Pancreas (tissue), 10 donors: ENCODE measurements at regions not wholly inside any gene's neighbourhood (a gene's known extent, or its start where the extent isn't known, plus 50 kb on each side); places are given as distances from the start of the nearest gene placed in this dataset.

Source experiments
- ATAC-seq, 4 donors: fragments of 200-7000 bp; cut with Tn5 transposase; one replicate each; pipeline versions ENCODE4 v1.8.0 to v1.9.1; 2020; ENCODE audit warnings: mild to moderate bottlenecking in 4 of 4, moderate library complexity in 4 of 4
- DNase-seq, 6 donors: peaks; one replicate each; pipeline ENCODE4 v3.0.0-alpha.2; 2020
- FAIRE-seq: peaks from 2 replicates; lab custom pipeline; 2012; peaks lifted over from hg19 to GRCh38; lab: Jason Lieb, UNC
- H3K27ac ChIP-seq, 4 donors: fragments of 200-600 bp; sonication (generic); 1 replicate in 3 of 4; 2 replicates in 1 of 4; pipeline versions ENCODE4 v1.5.0 to v1.8.0; 2020
- H3K27me3 ChIP-seq, 4 donors: fragments of 200-600 bp; one replicate each; pipeline ENCODE4 v1.8.0; 2021
- H3K36me3 ChIP-seq, 3 donors: fragments of 200-600 bp; sonication (generic) in 1 of 3; one replicate each; pipeline versions ENCODE4 v1.5.0 to v1.8.0; 2020 to 2021
- H3K4me1 ChIP-seq, 3 donors: fragments of 200-600 bp; one replicate each; pipeline ENCODE4 v1.8.0; 2021
- H3K4me3 ChIP-seq, 4 donors: fragments of 200-600 bp; sonication (generic) in 2 of 4; one replicate each; pipeline versions ENCODE4 v1.5.0 to v1.8.0; 2020 to 2021
- H3K9me3 ChIP-seq, 4 donors: fragments of 200-600 bp; one replicate each; pipeline ENCODE4 v1.8.0; 2021
- CTCF ChIP-seq, 4 donors: fragments of 200-600 bp; sonication (generic) in 3 of 4; IDR thresholded peaks; one replicate each; pipeline versions ENCODE4 v1.5.0 to v1.8.0; 2021; ENCODE audit warnings: antibody characterized with exemption in 4 of 4
- WGBS, 2 donors: extraction: QIAGEN DNeasy Blood & Tissue Kit; methylation state at CpG; one replicate each; pipeline ENCODE4 v1.1.7; 2013; 5-methylcytosine and 5-hydroxymethylcytosine counted together
- intact Hi-C, 3 donors: fragments of 100-400 bp; cut with DNase I; formaldehyde crosslinking; loops; one replicate each; pipeline versions ENCODE4 v1.11.1 to v1.14.2; 2022
- donor health status: healthy with polysubstance abuse.
- donor health status: DM: no; HTN: no; CAD: no; lungs with moderate emphysema.
- donor health status: DM: no; HTN: no; CAD: no.
- donor health status: control.
- donor health status: control.
- donor health status: Bipolar disorder and iron deficiency.
- donor health status: DM: yes; HTN: yes; CAD: no.
- donor health status: DM: no; HTN: no; CAD: no.
- donor health status: DM: no; HTN: no; CAD: no.
- donor health status: DM: yes; HTN: yes; CAD: no.

DNA sequence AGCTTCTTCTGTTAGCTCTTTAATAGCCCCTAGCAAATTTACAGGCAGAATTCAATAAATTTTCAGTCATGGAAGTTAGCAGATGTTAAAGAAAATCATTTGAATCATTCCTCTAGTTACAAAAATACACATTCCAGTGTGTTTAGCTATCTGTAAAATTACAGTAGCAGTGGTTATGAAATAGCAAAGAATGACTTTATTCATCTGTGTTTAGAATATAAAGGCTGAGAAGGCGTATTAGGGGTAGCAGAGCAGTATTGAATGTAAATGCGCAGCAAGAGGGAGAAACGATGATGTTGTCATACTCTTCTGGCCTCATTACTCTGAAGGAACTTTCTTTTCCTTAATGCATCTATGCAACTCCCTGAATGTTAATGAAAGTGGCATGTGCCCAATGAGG lies 106.2 kb upstream of the CYYR1 start:
- ATAC-seq (no peak), DNase-seq (no peak), FAIRE-seq (no peak)
- Histone ChIP-seq H3K27me3 (no peaks in the 10 kb centered on the region), H3K4me3 (no peak overlapping the region), H3K9me3 (no peaks in the 10 kb centered on the region), H3K4me1 (no peaks in the 10 kb centered on the region), H3K36me3 (no peaks in the 10 kb centered on the region), H3K27ac (no peak overlapping the region)
- WGBS, 2 donors, result 69 to 77% methylated on average over 3 of the region's 3 CpGs
- no peak for TF ChIP-seq CTCF (IDR thresholded peaks at IDR 0.05)
- intact Hi-C loops, result no loop called here

- Histone ChIP-seq H3K27me3 (no peaks in the 10 kb centered on the region), H3K4me3 (no peak overlapping the region), H3K4me1 (no peaks in the 10 kb centered on the region), H3K27ac (no peak overlapping the region), H3K36me3 (no peaks in the 10 kb centered on the region), H3K9me3 (no peaks in the 10 kb centered on the region)
- TF ChIP-seq CTCF (IDR thresholded peaks at IDR 0.05), result no peak
- 43 to 54% methylated on average over 5 of the region's 5 CpGs for whole genome bisulfite sequencing, 2 donors
- intact Hi-C loops, result no loop called here
- FAIRE-seq (no peak), DNase-seq (no peak), ATAC-seq (no peak)
These were observed 101.2 kb upstream of the CYYR1 start for GRCh38 chr21:26674323-26674722.

GRCh38 chr21:26669215-26669764 lies 96.2 kb upstream of the CYYR1 start:
- no peaks in the 10 kb centered on the region for H3K36me3 ChIP-seq
- no peak for TF ChIP-seq CTCF (IDR thresholded peaks at IDR 0.05)
- no peak for FAIRE-seq
- no peak overlapping the region for H3K27ac ChIP-seq
- no peaks in the 10 kb centered on the region for H3K4me1 ChIP-seq
- H3K4me3 ChIP-seq, result no peak overlapping the region
- DNase-seq, result no peak
- H3K27me3 ChIP-seq, result no peaks in the 10 kb centered on the region
- H3K9me3 ChIP-seq, result no peaks in the 10 kb centered on the region
- no peak for ATAC-seq
- 91 to 94% methylated on average over 4 of the region's 4 CpGs for WGBS, 2 donors
- intact Hi-C loops, result no loop called here

DNA sequence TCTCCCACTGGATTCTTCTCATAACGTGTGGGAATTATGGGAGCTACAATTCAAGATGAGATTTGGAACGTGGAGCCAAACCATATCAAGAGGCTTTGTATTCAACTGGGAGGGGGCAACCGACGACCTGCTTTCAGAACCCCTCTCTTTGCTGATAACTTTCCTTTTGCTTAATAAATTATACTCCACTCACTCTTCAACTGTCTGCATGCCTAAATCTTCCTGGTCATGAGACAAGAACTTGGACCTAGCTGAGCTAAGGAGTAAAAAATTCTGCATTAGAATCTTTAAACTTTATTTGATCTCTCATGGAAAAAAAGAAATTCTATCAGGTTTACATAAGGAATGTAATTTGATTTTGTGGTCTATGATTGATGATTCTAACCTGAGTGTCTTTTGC lies 86.7 kb upstream of the CYYR1 start:
- no peaks in the 10 kb centered on the region for H3K4me1 ChIP-seq
- intact Hi-C loops, result no loop called here
- no peaks in the 10 kb centered on the region for H3K9me3 ChIP-seq
- ATAC-seq (no peak), DNase-seq (no peak), FAIRE-seq (no peak)
- H3K27ac ChIP-seq, result no peak overlapping the region
- 83 to 91% methylated on average over 4 of the region's 4 CpGs for WGBS, 2 donors
- H3K27me3 ChIP-seq, result no peaks in the 10 kb centered on the region
- no peaks in the 10 kb centered on the region for H3K36me3 ChIP-seq
- H3K4me3 ChIP-seq, result no peak overlapping the region
- TF ChIP-seq CTCF (IDR thresholded peaks at IDR 0.05), result no peak

- no peaks in the 10 kb centered on the region for H3K27me3 ChIP-seq
- H3K27ac ChIP-seq, result no peak overlapping the region
- TF ChIP-seq CTCF (IDR thresholded peaks at IDR 0.05), result no peak
- WGBS, 2 donors, result 88 to 89% methylated on average over 1 of the region's 1 CpG
- no peaks in the 10 kb centered on the region for H3K4me1 ChIP-seq
- no peaks in the 10 kb centered on the region for H3K9me3 ChIP-seq
- no peak for ATAC-seq
- DNase-seq, result no peak
- no peak overlapping the region for H3K4me3 ChIP-seq
- intact Hi-C loops, result no loop called here
- no peak for FAIRE-seq
- H3K36me3 ChIP-seq, result no peaks in the 10 kb centered on the region
These were observed 86.1 kb upstream of the CYYR1 start for GRCh38 chr21:26659182-26659581.
